GM19467 (cell line): ENCODE measurements at regions not wholly inside any gene's neighbourhood (a gene's known extent, or its start where the extent isn't known, plus 50 kb on each side); places are given as distances from the start of the nearest gene placed in this dataset.

Source experiments
- ATAC-seq: cut with Tn5 transposase; IDR thresholded peaks from one replicate; pipeline ENCODE4 v1.9.1; 2021; ENCODE audit warnings: mild to moderate bottlenecking, moderate library complexity; ENCODE audit not compliant: unreplicated experiment

- ATAC-seq: no peak
Observed at GRCh38 chr11:130582981-130583380, 134.5 kb downstream of the ADAMTS15 start.

- no peak for ATAC-seq
Observed at GRCh38 chr11:130583801-130584211, 135.4 kb downstream of the ADAMTS15 start.

GRCh38 chr11:130585545-130585944 lies 137.1 kb downstream of the ADAMTS15 start:
- no peak for ATAC-seq

- no peak for ATAC-seq
Observed at GRCh38 chr11:130587658-130588057, 139.2 kb downstream of the ADAMTS15 start.

- ATAC-seq: no peak
Observed at GRCh38 chr11:130588471-130588870, 140.0 kb downstream of the ADAMTS15 start.

- no peak for ATAC-seq
Observed at GRCh38 chr11:130592056-130592455, 143.6 kb downstream of the ADAMTS15 start.

GRCh38 chr11:130593064-130593463 lies 144.6 kb downstream of the ADAMTS15 start:
- no peak for ATAC-seq

GRCh38 chr11:130598433-130598832 lies 150.0 kb downstream of the ADAMTS15 start:
- ATAC-seq: no peak

GRCh38 chr11:130599073-130599654 lies 150.7 kb downstream of the ADAMTS15 start:
- ATAC-seq: no peak

- no peak for ATAC-seq
Observed at GRCh38 chr11:130600139-130600538, 151.7 kb downstream of the ADAMTS15 start.

GRCh38 chr11:130600616-130601015 lies 152.2 kb downstream of the ADAMTS15 start:
- ATAC-seq: no peak

- ATAC-seq: no peak
Observed at GRCh38 chr11:130601141-130601540, 152.7 kb downstream of the ADAMTS15 start.

- no peak for ATAC-seq
Observed at GRCh38 chr11:130601764-130602460, 153.5 kb downstream of the ADAMTS15 start.

- no peak for ATAC-seq
Observed at GRCh38 chr11:130602641-130603334, 154.3 kb downstream of the ADAMTS15 start.

GRCh38 chr11:130603335-130603906 lies 155.0 kb downstream of the ADAMTS15 start:
- no peak for ATAC-seq

- ATAC-seq: no peak
Observed at GRCh38 chr11:130604606-130605005, 156.2 kb downstream of the ADAMTS15 start.

GRCh38 chr11:130606178-130606577 lies 157.7 kb downstream of the ADAMTS15 start:
- no peak for ATAC-seq

GRCh38 chr11:130606781-130607511 lies 158.5 kb downstream of the ADAMTS15 start:
- ATAC-seq: no peak

GRCh38 chr11:130608287-130608686 lies 159.8 kb downstream of the ADAMTS15 start:
- no peak for ATAC-seq

GRCh38 chr11:130609121-130610035 lies 160.9 kb downstream of the ADAMTS15 start:
- no peak for ATAC-seq
